GM12875 (cell line): ENCODE measurements at regions not wholly inside any gene's neighbourhood (a gene's known extent, or its start where the extent isn't known, plus 50 kb on each side); places are given as distances from the start of the nearest gene placed in this dataset.

Experiments
- H3K4me3 ChIP-seq: one replicate; pipeline ENCODE4 v1.5.1; 2011; ENCODE audit warnings: low read depth, low read length, control low read depth
- TF ChIP-seq, protein P1 (sequence below): IDR thresholded peaks from 2 replicates; pipeline ENCODE4 v1.5.1; 2011; ENCODE audit warnings: low read depth, mild to moderate bottlenecking, control low read depth, inconsistent platforms, low read length, moderate library complexity, borderline replicate concordance; ENCODE audit not compliant: insufficient read depth

DNA sequence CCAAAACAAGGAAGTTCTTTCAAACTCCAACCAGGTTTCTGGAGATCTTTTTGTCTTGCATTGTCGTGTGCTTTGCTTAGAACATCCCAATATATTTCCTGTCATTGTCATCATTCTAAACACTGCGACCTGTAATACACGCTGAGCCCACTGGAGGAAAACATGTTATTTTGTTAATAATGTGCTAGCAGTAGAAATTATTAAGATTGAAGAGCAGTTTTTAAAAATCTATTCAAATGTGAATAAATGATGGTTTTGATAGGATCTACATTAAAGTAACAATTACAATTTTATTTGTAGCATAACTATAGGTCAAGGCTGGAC, 268.5 kb downstream of the PTPRC start:
- H3K4me3 ChIP-seq, result no peak overlapping the region
- TF ChIP-seq, protein P1, sequence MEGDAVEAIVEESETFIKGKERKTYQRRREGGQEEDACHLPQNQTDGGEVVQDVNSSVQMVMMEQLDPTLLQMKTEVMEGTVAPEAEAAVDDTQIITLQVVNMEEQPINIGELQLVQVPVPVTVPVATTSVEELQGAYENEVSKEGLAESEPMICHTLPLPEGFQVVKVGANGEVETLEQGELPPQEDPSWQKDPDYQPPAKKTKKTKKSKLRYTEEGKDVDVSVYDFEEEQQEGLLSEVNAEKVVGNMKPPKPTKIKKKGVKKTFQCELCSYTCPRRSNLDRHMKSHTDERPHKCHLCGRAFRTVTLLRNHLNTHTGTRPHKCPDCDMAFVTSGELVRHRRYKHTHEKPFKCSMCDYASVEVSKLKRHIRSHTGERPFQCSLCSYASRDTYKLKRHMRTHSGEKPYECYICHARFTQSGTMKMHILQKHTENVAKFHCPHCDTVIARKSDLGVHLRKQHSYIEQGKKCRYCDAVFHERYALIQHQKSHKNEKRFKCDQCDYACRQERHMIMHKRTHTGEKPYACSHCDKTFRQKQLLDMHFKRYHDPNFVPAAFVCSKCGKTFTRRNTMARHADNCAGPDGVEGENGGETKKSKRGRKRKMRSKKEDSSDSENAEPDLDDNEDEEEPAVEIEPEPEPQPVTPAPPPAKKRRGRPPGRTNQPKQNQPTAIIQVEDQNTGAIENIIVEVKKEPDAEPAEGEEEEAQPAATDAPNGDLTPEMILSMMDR, result no peak

DNA sequence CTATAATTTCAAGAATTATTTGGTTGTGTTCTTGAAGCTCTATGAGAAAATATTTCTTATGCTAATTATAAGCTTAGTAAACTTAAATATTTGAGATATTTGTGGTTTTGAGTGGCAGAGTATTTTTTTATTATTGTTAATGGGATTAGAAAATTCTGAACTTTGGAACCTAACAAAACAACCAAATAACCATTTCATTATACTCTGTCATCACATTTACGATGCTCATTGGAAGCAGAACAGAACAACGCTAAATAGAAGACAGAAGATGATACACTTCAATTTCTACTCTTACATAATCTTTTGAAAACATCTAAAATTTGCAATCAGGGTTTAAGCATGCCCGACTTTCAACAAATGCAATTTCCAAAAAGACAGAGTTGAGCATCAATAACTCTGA, 270.2 kb downstream of the PTPRC start:
- H3K4me3 ChIP-seq, result no peak overlapping the region
- TF ChIP-seq, protein P1, result no peak

DNA sequence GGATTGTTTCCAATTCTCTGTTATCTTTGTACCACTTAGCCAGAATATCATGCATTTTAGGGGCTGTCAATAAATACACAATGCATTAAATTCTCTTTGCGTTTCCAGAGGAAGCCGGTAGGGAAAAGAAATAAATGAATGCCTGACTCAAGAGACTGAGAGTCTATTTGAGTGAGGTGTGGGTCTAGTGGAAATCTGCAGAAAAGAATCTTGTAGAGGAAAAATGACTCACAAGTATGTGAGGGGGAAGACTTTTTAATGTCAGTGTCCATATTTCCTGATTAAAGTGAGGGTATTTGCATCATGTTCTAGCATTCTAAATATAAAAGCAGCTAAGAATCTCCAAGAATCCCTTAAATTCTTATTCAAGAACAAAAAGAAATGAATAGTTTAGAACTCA, 271.1 kb downstream of the PTPRC start:
- no peak overlapping the region for H3K4me3 ChIP-seq
- TF ChIP-seq, protein P1, result no peak

DNA sequence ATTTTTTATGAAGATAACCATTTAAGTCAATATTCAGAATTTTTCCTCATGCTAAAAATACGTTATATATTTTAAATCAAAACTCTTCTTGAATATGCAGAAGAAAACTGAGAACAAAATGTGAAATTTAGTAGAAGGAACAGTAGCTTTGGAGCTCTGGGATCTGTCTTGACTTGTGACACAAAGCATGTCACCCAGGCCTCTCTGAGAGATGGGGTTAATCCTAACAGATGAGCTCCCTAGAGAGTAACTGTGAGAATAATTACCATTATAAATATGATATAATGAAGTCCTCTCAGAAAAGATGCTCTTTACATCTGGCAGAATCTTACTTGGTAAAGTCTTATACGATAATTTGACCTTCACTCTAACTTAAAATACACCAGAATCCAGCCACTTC, 272.0 kb downstream of the PTPRC start:
- no peak overlapping the region for H3K4me3 ChIP-seq
- TF ChIP-seq, protein P1, result no peak

DNA sequence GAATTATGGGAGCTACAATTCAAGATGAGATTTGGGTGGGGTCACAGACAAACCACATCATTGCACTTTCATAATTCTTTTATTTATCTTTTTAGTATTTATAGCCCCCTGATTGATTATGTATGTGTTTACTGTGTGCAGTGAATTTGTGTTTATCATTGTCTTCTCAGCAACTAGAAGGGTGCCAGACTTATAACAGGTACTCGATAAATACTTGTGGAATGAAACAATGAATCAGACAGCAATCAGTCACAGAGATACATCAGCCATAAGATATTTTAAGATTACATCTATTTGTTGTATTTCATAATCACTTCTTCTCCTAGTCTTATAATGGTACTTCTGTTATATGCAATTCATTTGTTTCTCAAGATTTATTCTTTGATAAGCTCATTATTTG, 273.2 kb downstream of the PTPRC start:
- no peak overlapping the region for H3K4me3 ChIP-seq
- TF ChIP-seq, protein P1, result no peak

DNA sequence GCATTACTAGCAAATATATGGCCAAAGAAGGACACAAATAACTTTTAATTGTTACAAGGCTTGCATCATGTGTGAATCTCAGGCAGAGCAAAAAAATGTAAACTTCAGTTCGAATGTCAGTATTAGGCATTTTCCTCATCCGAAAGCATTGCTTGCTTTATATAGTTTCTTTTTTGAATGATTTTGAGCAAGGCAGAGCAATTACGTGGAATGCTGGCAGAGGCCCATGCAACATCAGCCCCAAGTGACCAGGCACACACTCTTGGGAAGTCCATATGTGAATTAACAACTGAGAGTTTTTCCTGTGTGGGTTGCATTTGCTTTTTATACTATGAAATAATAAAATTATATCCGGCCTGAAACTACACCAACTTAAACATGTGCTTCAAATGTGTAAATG, 274.8 kb downstream of the PTPRC start:
- H3K4me3 ChIP-seq, result no peak overlapping the region
- TF ChIP-seq, protein P1, result no peak

DNA sequence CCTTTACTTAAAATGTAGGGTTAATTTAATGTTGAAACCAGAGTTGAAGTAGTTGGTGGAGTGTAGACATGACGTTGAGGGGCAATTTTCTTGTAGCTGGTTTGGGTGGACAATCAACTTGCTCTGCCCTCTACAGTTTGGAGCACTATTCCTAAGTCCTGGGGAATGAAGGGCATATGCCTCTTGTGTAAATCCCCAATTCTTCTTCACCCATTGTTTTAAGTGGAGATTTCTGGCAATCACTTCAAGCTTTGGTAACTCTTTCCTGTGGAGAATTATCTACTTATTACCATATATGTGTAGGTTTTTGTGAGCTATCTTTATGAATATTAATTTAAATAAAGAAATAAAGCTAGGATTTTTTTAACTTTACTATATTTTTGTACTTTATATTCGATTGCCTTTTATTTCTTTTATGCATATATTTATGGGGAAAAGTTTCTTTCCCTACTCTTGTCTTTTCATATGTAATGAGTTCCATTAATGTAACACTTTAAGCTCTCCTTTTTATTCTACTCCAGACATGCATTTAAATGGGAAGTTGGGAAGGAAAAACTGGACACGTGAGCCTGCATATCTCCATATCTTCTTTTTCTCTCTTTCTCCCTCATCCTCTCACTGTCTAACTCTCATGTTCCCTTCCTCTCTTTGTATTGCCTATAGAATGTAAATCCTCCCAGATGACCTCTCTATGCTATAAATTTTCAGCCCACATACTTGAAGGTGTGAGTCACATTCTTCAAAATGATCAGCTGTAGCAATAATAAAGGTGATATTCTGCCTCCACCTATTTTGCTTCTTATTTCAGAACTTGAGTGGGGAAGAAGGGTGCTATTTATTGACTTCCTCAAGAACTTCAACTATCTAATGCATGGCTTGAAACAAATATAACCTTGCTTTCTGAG, 276.7 kb downstream of the PTPRC start:
- TF ChIP-seq, protein P1, result no peak

More for the DNA sequence above, 276.7 kb downstream of the PTPRC start:
- H3K4me3 ChIP-seq, result no peak overlapping the region
